Smooth muscle cell (in vitro differentiated cells): ENCODE measurements at regions not wholly inside any gene's neighbourhood (a gene's known extent, or its start where the extent isn't known, plus 50 kb on each side); places are given as distances from the start of the nearest gene placed in this dataset.

ENCODE experiments used
- DNase-seq: peaks from one replicate; lab custom pipeline; 2025; ENCODE audit not compliant: unreplicated experiment; lab: John Stamatoyannopoulos, UW
- H2AFZ ChIP-seq: fragments of 200-600 bp; sonication (generic); 2 replicates; pipeline ENCODE4 v1.6.0; 2016; ENCODE audit warnings: antibody characterized with exemption, low read depth, mild to moderate bottlenecking
- H3F3A ChIP-seq: fragments of 200-600 bp; sonication (generic); 2 replicates; pipeline ENCODE4 v1.6.0; 2017; ENCODE audit warnings: antibody characterized with exemption, low read depth
- H3K27ac ChIP-seq: fragments of 200-600 bp; sonication (generic); 2 replicates; pipeline ENCODE4 v1.5.1; 2016; ENCODE audit warnings: low read depth, mild to moderate bottlenecking
- H3K27me3 ChIP-seq: fragments of 200-600 bp; sonication (generic); 2 replicates; pipeline ENCODE4 v1.6.1; 2016; ENCODE audit warnings: low read depth, mild to moderate bottlenecking
- H3K36me3 ChIP-seq: fragments of 200-600 bp; sonication (generic); 2 replicates; pipeline ENCODE4 v1.5.1; 2016; ENCODE audit warnings: low read depth
- H3K4me1 ChIP-seq: fragments of 200-600 bp; sonication (generic); 2 replicates; pipeline ENCODE4 v1.5.1; 2016; ENCODE audit warnings: low read depth
- H3K4me2 ChIP-seq: fragments of 200-600 bp; sonication (generic); 2 replicates; pipeline ENCODE4 v1.6.0; 2016; ENCODE audit warnings: mild to moderate bottlenecking
- H3K4me3 ChIP-seq: fragments of 200-600 bp; sonication (generic); 2 replicates; pipeline ENCODE4 v1.5.1; 2016; ENCODE audit warnings: mild to moderate bottlenecking
- H3K79me2 ChIP-seq: fragments of 200-600 bp; sonication (generic); 2 replicates; pipeline ENCODE4 v1.6.0; 2016; ENCODE audit warnings: low read depth, mild to moderate bottlenecking
- H3K9ac ChIP-seq: fragments of 200-600 bp; sonication (generic); 2 replicates; pipeline ENCODE4 v1.6.0; 2016; ENCODE audit warnings: low read depth
- H3K9me3 ChIP-seq: fragments of 200-600 bp; sonication (generic); replicated peaks from 2 replicates; pipeline ENCODE4 v1.5.1; 2016; ENCODE audit warnings: low read depth
- H4K20me1 ChIP-seq: fragments of 200-600 bp; sonication (generic); 2 replicates; pipeline ENCODE4 v1.6.0; 2016; ENCODE audit warnings: low read depth
- WGBS: methylation state at CpG from one replicate; pipeline ENCODE4 v1.1.7; 2016; ENCODE audit warnings: low lambda C conversion rate; 5-methylcytosine and 5-hydroxymethylcytosine counted together
- TF ChIP-seq, protein P1 (sequence below): fragments of 200-600 bp; sonication (generic); IDR thresholded peaks from 2 replicates; pipeline ENCODE4 v1.5.1; 2017; ENCODE audit warnings: borderline replicate concordance, mild to moderate bottlenecking, antibody characterized with exemption; ENCODE audit not compliant: insufficient read depth, poor library complexity, severe bottlenecking

DNA sequence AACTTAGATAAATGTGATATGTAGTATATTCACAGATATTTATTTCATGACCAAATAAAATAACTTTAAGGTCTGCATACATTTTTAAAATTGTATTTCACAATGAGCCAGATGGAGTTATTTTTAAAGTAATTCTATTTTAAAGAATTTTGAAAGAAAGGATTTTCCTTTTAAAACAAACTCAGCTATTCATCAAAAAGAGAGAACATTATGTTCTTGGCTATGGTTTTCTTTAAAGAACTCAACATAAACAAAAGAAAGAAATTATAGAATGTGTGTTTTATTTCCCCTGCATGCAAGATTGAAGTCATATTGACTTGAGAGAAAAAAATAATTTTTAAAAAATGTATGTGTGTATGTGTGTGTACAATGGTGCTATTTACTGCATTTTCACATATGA, 1023.6 kb upstream of the CITED2 start:
- no peak for DNase-seq
- Histone ChIP-seq H3F3A (no peaks in the 10 kb centered on the region), H3K36me3 (no peaks in the 10 kb centered on the region), H2AFZ (no peak overlapping the region), H3K79me2 (no peaks in the 10 kb centered on the region), H3K4me3 (no peak overlapping the region), H3K9me3 (no peaks in the 10 kb centered on the region), H3K9ac (no peak overlapping the region), H3K27ac (no peak overlapping the region), H3K4me2 (no peak overlapping the region), H4K20me1 (no peaks in the 10 kb centered on the region), H3K4me1 (no peaks in the 10 kb centered on the region), H3K27me3 (no peaks in the 10 kb centered on the region)
- TF ChIP-seq, protein P1, sequence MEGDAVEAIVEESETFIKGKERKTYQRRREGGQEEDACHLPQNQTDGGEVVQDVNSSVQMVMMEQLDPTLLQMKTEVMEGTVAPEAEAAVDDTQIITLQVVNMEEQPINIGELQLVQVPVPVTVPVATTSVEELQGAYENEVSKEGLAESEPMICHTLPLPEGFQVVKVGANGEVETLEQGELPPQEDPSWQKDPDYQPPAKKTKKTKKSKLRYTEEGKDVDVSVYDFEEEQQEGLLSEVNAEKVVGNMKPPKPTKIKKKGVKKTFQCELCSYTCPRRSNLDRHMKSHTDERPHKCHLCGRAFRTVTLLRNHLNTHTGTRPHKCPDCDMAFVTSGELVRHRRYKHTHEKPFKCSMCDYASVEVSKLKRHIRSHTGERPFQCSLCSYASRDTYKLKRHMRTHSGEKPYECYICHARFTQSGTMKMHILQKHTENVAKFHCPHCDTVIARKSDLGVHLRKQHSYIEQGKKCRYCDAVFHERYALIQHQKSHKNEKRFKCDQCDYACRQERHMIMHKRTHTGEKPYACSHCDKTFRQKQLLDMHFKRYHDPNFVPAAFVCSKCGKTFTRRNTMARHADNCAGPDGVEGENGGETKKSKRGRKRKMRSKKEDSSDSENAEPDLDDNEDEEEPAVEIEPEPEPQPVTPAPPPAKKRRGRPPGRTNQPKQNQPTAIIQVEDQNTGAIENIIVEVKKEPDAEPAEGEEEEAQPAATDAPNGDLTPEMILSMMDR = no peak

DNA sequence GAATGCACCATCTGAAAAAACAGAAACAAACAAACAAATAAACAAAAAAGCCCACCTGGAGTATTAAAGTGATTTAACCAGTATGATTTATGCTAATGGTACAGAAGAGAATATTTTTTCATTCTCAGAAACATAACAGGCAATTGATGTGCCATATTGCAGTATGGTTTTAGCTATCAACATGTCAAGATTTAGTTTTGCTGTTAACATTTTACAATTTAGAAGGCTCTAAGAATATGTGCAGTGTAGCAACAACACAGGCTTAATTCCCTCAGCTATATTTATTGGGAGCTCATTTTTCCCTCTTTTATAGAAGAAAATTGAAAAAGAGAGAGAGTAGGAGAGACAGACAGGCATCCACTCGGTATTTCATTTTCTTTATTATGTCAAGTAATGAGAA, 1022.7 kb upstream of the CITED2 start:
- Histone ChIP-seq H3K4me2 (no peak overlapping the region), H3K27me3 (no peaks in the 10 kb centered on the region), H3F3A (no peaks in the 10 kb centered on the region), H3K4me1 (no peaks in the 10 kb centered on the region), H3K4me3 (no peak overlapping the region), H3K27ac (no peak overlapping the region), H3K9ac (no peak overlapping the region), H3K79me2 (no peaks in the 10 kb centered on the region), H3K9me3 (no peaks in the 10 kb centered on the region), H2AFZ (no peak overlapping the region), H4K20me1 (no peaks in the 10 kb centered on the region), H3K36me3 (no peaks in the 10 kb centered on the region)
- 88% methylated on average over 1 of the region's 1 CpG for WGBS
- TF ChIP-seq, protein P1 = no peak
- no peak for DNase-seq

DNA sequence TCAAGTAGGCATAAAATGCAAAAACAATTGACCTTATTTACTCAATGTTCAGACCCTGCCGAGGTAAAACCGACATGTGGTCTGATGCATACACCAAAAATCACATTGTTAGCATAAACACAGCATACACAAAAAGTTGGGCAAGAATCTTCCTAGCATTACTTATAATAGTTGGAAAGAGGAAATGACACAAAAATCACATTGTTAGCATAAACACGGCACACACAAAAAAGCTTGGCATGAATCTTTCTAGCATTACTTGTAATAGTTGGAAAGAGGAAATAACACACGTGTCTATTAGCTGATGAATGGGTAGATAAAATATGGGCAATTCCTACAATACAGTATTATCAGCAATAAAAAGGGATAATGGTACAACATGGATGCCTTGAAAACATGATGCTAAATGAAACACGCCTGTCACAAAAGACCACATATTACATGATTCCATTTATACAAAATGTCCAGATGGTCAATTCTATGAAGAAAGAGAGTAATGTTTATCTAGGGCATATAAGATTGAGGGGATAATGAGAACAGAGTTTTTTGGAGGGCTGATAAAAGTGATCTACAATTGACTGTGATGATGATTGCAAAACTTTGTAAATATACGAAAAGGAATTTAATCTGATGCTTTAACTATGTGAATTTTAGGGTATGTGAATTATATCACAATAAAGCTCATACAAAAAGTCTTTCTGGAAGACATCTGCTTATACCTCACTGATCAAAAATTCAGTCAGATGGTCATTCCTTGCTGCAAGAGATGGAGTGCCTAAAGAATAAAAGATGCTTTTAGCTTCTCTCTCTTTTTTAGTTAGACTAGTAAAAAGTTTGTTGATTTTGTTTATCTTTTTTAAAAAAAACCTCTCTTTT, 1019.5 kb upstream of the CITED2 start:
- H3K27me3 ChIP-seq = no peaks in the 10 kb centered on the region
- H3K27ac ChIP-seq = no peak overlapping the region
- H3K9me3 ChIP-seq = no peaks in the 10 kb centered on the region
- H3K4me2 ChIP-seq = no peak overlapping the region
- no peak overlapping the region for H3K4me3 ChIP-seq
- no peak overlapping the region for H3K9ac ChIP-seq
- no peaks in the 10 kb centered on the region for H4K20me1 ChIP-seq
- H3F3A ChIP-seq = no peaks in the 10 kb centered on the region
- WGBS = 86% methylated on average over 6 of the region's 6 CpGs
- H3K4me1 ChIP-seq = no peaks in the 10 kb centered on the region
- H2AFZ ChIP-seq = peak overlapping the region; percentile 30
- TF ChIP-seq, protein P1 = no peak
- H3K36me3 ChIP-seq = no peaks in the 10 kb centered on the region
- DNase-seq = no peak
- no peaks in the 10 kb centered on the region for H3K79me2 ChIP-seq

DNA sequence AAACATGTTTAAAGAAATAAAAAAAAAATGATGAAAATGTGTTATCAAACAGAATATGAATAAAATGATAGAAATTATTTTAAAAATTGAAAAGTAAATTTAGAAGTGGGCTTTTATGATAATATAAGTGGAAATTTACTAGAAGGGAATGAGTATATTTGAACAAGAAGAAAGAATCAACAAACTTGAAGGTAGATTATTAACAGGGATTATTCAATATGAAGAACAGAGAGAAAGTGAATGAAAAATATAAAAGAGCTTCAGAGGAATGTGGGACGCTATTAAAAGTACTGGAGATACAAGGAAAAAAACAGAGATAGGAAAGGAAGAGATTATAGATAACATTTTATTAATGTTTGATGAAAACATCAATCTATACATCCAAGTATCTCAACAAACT, 1014.4 kb upstream of the CITED2 start:
- Histone ChIP-seq H3K27me3 (no peaks in the 10 kb centered on the region), H3K27ac (no peak overlapping the region), H3K79me2 (no peaks in the 10 kb centered on the region), H3K36me3 (no peaks in the 10 kb centered on the region), H3K4me1 (no peaks in the 10 kb centered on the region), H3K4me2 (no peak overlapping the region), H3F3A (no peaks in the 10 kb centered on the region), H3K9ac (no peak overlapping the region), H4K20me1 (no peaks in the 10 kb centered on the region), H3K4me3 (no peak overlapping the region), H2AFZ (no peak overlapping the region), H3K9me3 (no peaks in the 10 kb centered on the region)
- TF ChIP-seq, protein P1 = no peak
- no peak for DNase-seq
- 97% methylated on average over 1 of the region's 1 CpG for WGBS
